HG02981 (cell line): ENCODE measurements at regions not wholly inside any gene's neighbourhood (a gene's known extent, or its start where the extent isn't known, plus 50 kb on each side); places are given as distances from the start of the nearest gene placed in this dataset.

Experiments used
- ATAC-seq: cut with Tn5 transposase; IDR thresholded peaks from one replicate; pipeline ENCODE4 v1.9.1; 2021; ENCODE audit warnings: mild to moderate bottlenecking, moderate library complexity; ENCODE audit not compliant: unreplicated experiment

GRCh38 chr1:50358962-50359361 is 64.3 kb downstream of the DMRTA2 start:
- ATAC-seq: no peak

GRCh38 chr1:50357186-50357585 is 66.1 kb downstream of the DMRTA2 start:
- ATAC-seq: no peak

- ATAC-seq: no peak
These were observed 68.4 kb downstream of the DMRTA2 start for GRCh38 chr1:50354813-50355212.

- no peak for ATAC-seq
These were observed 70.8 kb downstream of the DMRTA2 start for GRCh38 chr1:50352428-50352827.

- no peak for ATAC-seq
These were observed 72.4 kb downstream of the DMRTA2 start for GRCh38 chr1:50350868-50351267.

- no peak for ATAC-seq
These were observed 72.8 kb downstream of the DMRTA2 start for GRCh38 chr1:50350421-50350820.

- ATAC-seq: no peak
These were observed 74.0 kb downstream of the DMRTA2 start for GRCh38 chr1:50349242-50349565.

- ATAC-seq: peak; percentile 76
These were observed 74.6 kb downstream of the DMRTA2 start for GRCh38 chr1:50348449-50349241.

- ATAC-seq: no peak
These were observed 75.3 kb downstream of the DMRTA2 start for GRCh38 chr1:50347933-50348332.

- no peak for ATAC-seq
These were observed 76.6 kb downstream of the DMRTA2 start for GRCh38 chr1:50346621-50347020.

GRCh38 chr1:50343323-50343722 is 79.9 kb downstream of the DMRTA2 start:
- ATAC-seq: no peak

GRCh38 chr1:50342525-50342924 is 80.7 kb downstream of the DMRTA2 start:
- ATAC-seq: no peak

- no peak for ATAC-seq
These were observed 88.2 kb downstream of the DMRTA2 start for GRCh38 chr1:50335036-50335435.

- peak; percentile 90 for ATAC-seq
These were observed 89.7 kb downstream of the DMRTA2 start for GRCh38 chr1:50333595-50333974.

GRCh38 chr1:50332941-50333594 is 90.2 kb downstream of the DMRTA2 start:
- ATAC-seq: peak; percentile 67

- no peak for ATAC-seq
These were observed 93.8 kb downstream of the DMRTA2 start for GRCh38 chr1:50329332-50329932.

GRCh38 chr1:50328552-50328951 is 94.7 kb downstream of the DMRTA2 start:
- ATAC-seq: no peak

- ATAC-seq: no peak
These were observed 97.2 kb downstream of the DMRTA2 start for GRCh38 chr1:50326026-50326425.

- ATAC-seq: no peak
These were observed 100.7 kb downstream of the DMRTA2 start for GRCh38 chr1:50322579-50322978.

GRCh38 chr1:50318428-50318827 is 104.8 kb downstream of the DMRTA2 start:
- ATAC-seq: no peak

GRCh38 chr1:50308878-50309277 is 114.4 kb downstream of the DMRTA2 start:
- no peak for ATAC-seq

- no peak for ATAC-seq
These were observed 117.4 kb downstream of the DMRTA2 start for GRCh38 chr1:50305808-50306207.
